Endothelial cell (in vitro differentiated cells): ENCODE measurements at regions not wholly inside any gene's neighbourhood (a gene's known extent, or its start where the extent isn't known, plus 50 kb on each side); places are given as distances from the start of the nearest gene placed in this dataset.

ENCODE experiments used
- DNase-seq: peaks from one replicate; pipeline ENCODE4 v3.0.0; 2021; ENCODE audit warnings: low spot score
- H3K27ac Mint-ChIP-seq: one replicate; pipeline ENCODE4 v1.8.0; 2021; ENCODE audit warnings: mixed read lengths, inconsistent platforms; ENCODE audit not compliant: unreplicated experiment
- H3K27me3 Mint-ChIP-seq: one replicate; pipeline ENCODE4 v1.8.0; 2021; ENCODE audit warnings: mild to moderate bottlenecking, moderate library complexity, mixed read lengths, inconsistent platforms; ENCODE audit not compliant: unreplicated experiment
- H3K36me3 Mint-ChIP-seq: one replicate; pipeline ENCODE4 v1.8.0; 2021; ENCODE audit warnings: mild to moderate bottlenecking, low read depth, mixed read lengths, inconsistent platforms; ENCODE audit not compliant: unreplicated experiment
- H3K4me1 Mint-ChIP-seq: one replicate; pipeline ENCODE4 v1.8.0; 2021; ENCODE audit warnings: mild to moderate bottlenecking, mixed read lengths, inconsistent platforms; ENCODE audit not compliant: unreplicated experiment
- H3K4me3 Mint-ChIP-seq: one replicate; pipeline ENCODE4 v1.8.0; 2021; ENCODE audit warnings: mild to moderate bottlenecking, mixed read lengths, inconsistent platforms; ENCODE audit not compliant: unreplicated experiment
- H3K9me3 Mint-ChIP-seq: one replicate; pipeline ENCODE4 v1.8.0; 2021; ENCODE audit warnings: mixed read lengths, inconsistent platforms; ENCODE audit not compliant: unreplicated experiment
- TF ChIP-seq, protein P1 (sequence below): fragments of 200-600 bp; sonication (generic); IDR thresholded peaks from one replicate; pipeline ENCODE4 v1.5.0; 2021; ENCODE audit warnings: antibody characterized with exemption; ENCODE audit not compliant: unreplicated experiment

GRCh38 chr13:86838411-86839120 lies 832.6 kb upstream of the SLITRK5 start:
- no peak overlapping the region for H3K4me3 Mint-ChIP-seq
- TF ChIP-seq, protein P1, sequence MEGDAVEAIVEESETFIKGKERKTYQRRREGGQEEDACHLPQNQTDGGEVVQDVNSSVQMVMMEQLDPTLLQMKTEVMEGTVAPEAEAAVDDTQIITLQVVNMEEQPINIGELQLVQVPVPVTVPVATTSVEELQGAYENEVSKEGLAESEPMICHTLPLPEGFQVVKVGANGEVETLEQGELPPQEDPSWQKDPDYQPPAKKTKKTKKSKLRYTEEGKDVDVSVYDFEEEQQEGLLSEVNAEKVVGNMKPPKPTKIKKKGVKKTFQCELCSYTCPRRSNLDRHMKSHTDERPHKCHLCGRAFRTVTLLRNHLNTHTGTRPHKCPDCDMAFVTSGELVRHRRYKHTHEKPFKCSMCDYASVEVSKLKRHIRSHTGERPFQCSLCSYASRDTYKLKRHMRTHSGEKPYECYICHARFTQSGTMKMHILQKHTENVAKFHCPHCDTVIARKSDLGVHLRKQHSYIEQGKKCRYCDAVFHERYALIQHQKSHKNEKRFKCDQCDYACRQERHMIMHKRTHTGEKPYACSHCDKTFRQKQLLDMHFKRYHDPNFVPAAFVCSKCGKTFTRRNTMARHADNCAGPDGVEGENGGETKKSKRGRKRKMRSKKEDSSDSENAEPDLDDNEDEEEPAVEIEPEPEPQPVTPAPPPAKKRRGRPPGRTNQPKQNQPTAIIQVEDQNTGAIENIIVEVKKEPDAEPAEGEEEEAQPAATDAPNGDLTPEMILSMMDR, result no peak

GRCh38 chr13:86839221-86839620 lies 832.0 kb upstream of the SLITRK5 start:
- Mint-ChIP-seq H3K4me3 (peak overlapping the region; percentile 39), H3K4me1 (no peaks in the 10 kb centered on the region), H3K27me3 (peaks cover 2% of the 10 kb centered on the region), H3K27ac (no peak overlapping the region), H3K36me3 (peaks cover 13% of the 10 kb centered on the region), H3K9me3 (no peaks in the 10 kb centered on the region)
- TF ChIP-seq, protein P1, result no peak
- DNase-seq, result no peak

More at GRCh38 chr13:86838411-86839120, 832.6 kb upstream of the SLITRK5 start:
- Mint-ChIP-seq H3K27ac (no peak overlapping the region), H3K27me3 (peaks cover 2% of the 10 kb centered on the region), H3K4me1 (no peaks in the 10 kb centered on the region), H3K36me3 (peaks cover 13% of the 10 kb centered on the region), H3K9me3 (no peaks in the 10 kb centered on the region)
- no peak for DNase-seq

- no peak for DNase-seq
- no peak overlapping the region for H3K27ac Mint-ChIP-seq
- H3K36me3 Mint-ChIP-seq, result peaks cover 13% of the 10 kb centered on the region
- H3K9me3 Mint-ChIP-seq, result no peaks in the 10 kb centered on the region
- H3K4me1 Mint-ChIP-seq, result no peaks in the 10 kb centered on the region
- H3K27me3 Mint-ChIP-seq, result peaks cover 2% of the 10 kb centered on the region
- TF ChIP-seq, protein P1, result no peak
- H3K4me3 Mint-ChIP-seq, result no peak overlapping the region
These were observed 830.6 kb upstream of the SLITRK5 start for GRCh38 chr13:86840250-86841191.

GRCh38 chr13:86841264-86841663 lies 829.9 kb upstream of the SLITRK5 start:
- no peaks in the 10 kb centered on the region for H3K9me3 Mint-ChIP-seq
- H3K36me3 Mint-ChIP-seq, result peaks cover 13% of the 10 kb centered on the region
- peaks cover 2% of the 10 kb centered on the region for H3K27me3 Mint-ChIP-seq
- no peaks in the 10 kb centered on the region for H3K4me1 Mint-ChIP-seq
- H3K4me3 Mint-ChIP-seq, result no peak overlapping the region
- TF ChIP-seq, protein P1, result no peak
- no peak overlapping the region for H3K27ac Mint-ChIP-seq
- no peak for DNase-seq
